ENCODE measurements at regions not wholly inside any gene's neighbourhood (a gene's known extent, or its start where the extent isn't known, plus 50 kb on each side); places are given as distances from the start of the nearest gene placed in this dataset.
"Not testable (repeated sequence)": the region's sequence is repeated elsewhere in the genome, so short reads cannot be mapped to it uniquely, and the experiment has no call there.

- no peak for DNase-seq (ENCODE audit: low spot score)
- no peak overlapping the region for H3K4me3 Mint-ChIP-seq (ENCODE audit: unreplicated experiment)
- no peak for TF ChIP-seq CTCF (IDR thresholded peaks at IDR 0.05)
- no peaks in the 10 kb centered on the region for H3K27me3 Mint-ChIP-seq (ENCODE audit: low read depth)
- no peaks in the 10 kb centered on the region for H3K4me1 Mint-ChIP-seq (ENCODE audit: low read depth)
- H3K9me3 Mint-ChIP-seq (ENCODE audit: low read depth) = peaks cover 28% of the 10 kb centered on the region
- no peaks in the 10 kb centered on the region for H3K36me3 Mint-ChIP-seq (ENCODE audit: low read depth)
- no peak overlapping the region for H3K27ac Mint-ChIP-seq (ENCODE audit: unreplicated experiment)
Measured at GRCh38 chr9:25177858-25178257, 500.4 kb downstream of the TUSC1 start.

GRCh38 chr9:25129537-25129936 is 548.7 kb downstream of the TUSC1 start:
- no peak for DNase-seq (ENCODE audit: low spot score)
- no peaks in the 10 kb centered on the region for H3K36me3 Mint-ChIP-seq (ENCODE audit: low read depth)
- TF ChIP-seq CTCF (IDR thresholded peaks at IDR 0.05) = no peak
- no peaks in the 10 kb centered on the region for H3K27me3 Mint-ChIP-seq (ENCODE audit: low read depth)
- H3K27ac Mint-ChIP-seq (ENCODE audit: unreplicated experiment) = no peak overlapping the region
- H3K4me3 Mint-ChIP-seq (ENCODE audit: unreplicated experiment) = no peak overlapping the region
- no peaks in the 10 kb centered on the region for H3K4me1 Mint-ChIP-seq (ENCODE audit: low read depth)
- no peaks in the 10 kb centered on the region for H3K9me3 Mint-ChIP-seq (ENCODE audit: low read depth)

- peaks cover 3% of the 10 kb centered on the region for H3K9me3 Mint-ChIP-seq (ENCODE audit: low read depth)
- no peak overlapping the region for H3K27ac Mint-ChIP-seq (ENCODE audit: unreplicated experiment)
- H3K36me3 Mint-ChIP-seq (ENCODE audit: low read depth) = no peaks in the 10 kb centered on the region
- TF ChIP-seq CTCF (IDR thresholded peaks at IDR 0.05) = no peak
- no peaks in the 10 kb centered on the region for H3K4me1 Mint-ChIP-seq (ENCODE audit: low read depth)
- no peak overlapping the region for H3K4me3 Mint-ChIP-seq (ENCODE audit: unreplicated experiment)
- no peak for DNase-seq (ENCODE audit: low spot score)
- peaks cover 2% of the 10 kb centered on the region for H3K27me3 Mint-ChIP-seq (ENCODE audit: low read depth)
Measured at GRCh38 chr9:25121811-25122210, 556.4 kb downstream of the TUSC1 start.

GRCh38 chr9:25119041-25119440 is 559.2 kb downstream of the TUSC1 start:
- Mint-ChIP-seq H3K27me3 (ENCODE audit: low read depth) (peaks cover 2% of the 10 kb centered on the region), H3K4me1 (ENCODE audit: low read depth) (no peaks in the 10 kb centered on the region), H3K36me3 (ENCODE audit: low read depth) (no peaks in the 10 kb centered on the region), H3K4me3 (ENCODE audit: unreplicated experiment) (no peak overlapping the region), H3K9me3 (ENCODE audit: low read depth) (peaks cover 3% of the 10 kb centered on the region), H3K27ac (ENCODE audit: unreplicated experiment) (no peak overlapping the region)
- no peak for TF ChIP-seq CTCF (IDR thresholded peaks at IDR 0.05)
- no peak for DNase-seq (ENCODE audit: low spot score)

GRCh38 chr9:25117791-25118190 is 560.5 kb downstream of the TUSC1 start:
- Mint-ChIP-seq H3K4me3 (ENCODE audit: unreplicated experiment) (no peak overlapping the region), H3K27ac (ENCODE audit: unreplicated experiment) (no peak overlapping the region), H3K27me3 (ENCODE audit: low read depth) (peaks cover 2% of the 10 kb centered on the region), H3K9me3 (ENCODE audit: low read depth) (no peaks in the 10 kb centered on the region), H3K4me1 (ENCODE audit: low read depth) (no peaks in the 10 kb centered on the region), H3K36me3 (ENCODE audit: low read depth) (no peaks in the 10 kb centered on the region)
- no peak for TF ChIP-seq CTCF (IDR thresholded peaks at IDR 0.05)
- DNase-seq (ENCODE audit: low spot score) = no peak

GRCh38 chr9:25102204-25102603 is 556.5 kb upstream of the IZUMO3 start:
- not testable (repeated sequence) for H3K27me3 Mint-ChIP-seq (ENCODE audit: low read depth); H3K4me1 Mint-ChIP-seq (ENCODE audit: low read depth); H3K27ac Mint-ChIP-seq (ENCODE audit: unreplicated experiment); DNase-seq (ENCODE audit: low spot score); H3K36me3 Mint-ChIP-seq (ENCODE audit: low read depth); H3K4me3 Mint-ChIP-seq (ENCODE audit: unreplicated experiment)
- H3K9me3 Mint-ChIP-seq (ENCODE audit: low read depth) = peaks cover 18% of the 10 kb centered on the region
